ENCODE measurements at regions not wholly inside any gene's neighbourhood (a gene's known extent, or its start where the extent isn't known, plus 50 kb on each side); places are given as distances from the start of the nearest gene placed in this dataset.
"Not testable (repeated sequence)": the region's sequence is repeated elsewhere in the genome, so short reads cannot be mapped to it uniquely, and the experiment has no call there.

- DNase-seq (ENCODE audit: low spot score): no peak
These were observed 97.6 kb downstream of the ANAPC4 start for GRCh38 chr4:25474690-25475089.

GRCh38 chr4:25477221-25477620 is 100.2 kb downstream of the ANAPC4 start:
- no peak for DNase-seq (ENCODE audit: low spot score)

- DNase-seq (ENCODE audit: low spot score): no peak
These were observed 104.6 kb downstream of the ANAPC4 start for GRCh38 chr4:25481648-25482047.

GRCh38 chr4:25484243-25484721 is 107.2 kb downstream of the ANAPC4 start:
- no peak for DNase-seq (ENCODE audit: low spot score)

- DNase-seq (ENCODE audit: low spot score): no peak
These were observed 108.0 kb downstream of the ANAPC4 start for GRCh38 chr4:25485104-25485503.

GRCh38 chr4:25486171-25486570 is 109.1 kb downstream of the ANAPC4 start:
- DNase-seq (ENCODE audit: low spot score): no peak

GRCh38 chr4:25487155-25487554 is 110.1 kb downstream of the ANAPC4 start:
- DNase-seq (ENCODE audit: low spot score): no peak

GRCh38 chr4:25489253-25489797 is 112.3 kb downstream of the ANAPC4 start:
- no peak for DNase-seq (ENCODE audit: low spot score)

GRCh38 chr4:25493466-25493865 is 116.4 kb downstream of the ANAPC4 start:
- no peak for DNase-seq (ENCODE audit: low spot score)

- no peak for DNase-seq (ENCODE audit: low spot score)
These were observed 117.1 kb downstream of the ANAPC4 start for GRCh38 chr4:25494166-25494565.

- no peak for DNase-seq (ENCODE audit: low spot score)
These were observed 123.7 kb downstream of the ANAPC4 start for GRCh38 chr4:25500626-25501316.

- DNase-seq (ENCODE audit: low spot score): no peak
These were observed 125.1 kb downstream of the ANAPC4 start for GRCh38 chr4:25502115-25502514.

GRCh38 chr4:25503779-25504178 is 126.7 kb downstream of the ANAPC4 start:
- no peak for DNase-seq (ENCODE audit: low spot score)

GRCh38 chr4:25504932-25505636 is 128.0 kb downstream of the ANAPC4 start:
- DNase-seq (ENCODE audit: low spot score): no peak

- DNase-seq (ENCODE audit: low spot score): no peak
These were observed 128.6 kb downstream of the ANAPC4 start for GRCh38 chr4:25505637-25505991.

- no peak for DNase-seq (ENCODE audit: low spot score)
These were observed 129.0 kb downstream of the ANAPC4 start for GRCh38 chr4:25506032-25506571.

GRCh38 chr4:25509646-25510045 is 132.6 kb downstream of the ANAPC4 start:
- no peak for DNase-seq (ENCODE audit: low spot score)

- DNase-seq (ENCODE audit: low spot score): not testable (repeated sequence)
These were observed 134.8 kb downstream of the ANAPC4 start for GRCh38 chr4:25511823-25512222.

GRCh38 chr4:25513814-25514213 is 136.8 kb downstream of the ANAPC4 start:
- no peak for DNase-seq (ENCODE audit: low spot score)

- DNase-seq (ENCODE audit: low spot score): no peak
These were observed 132.2 kb upstream of the SLC34A2 start for GRCh38 chr4:25523405-25523804.

GRCh38 chr4:25524663-25525062 is 131.0 kb upstream of the SLC34A2 start:
- no peak for DNase-seq (ENCODE audit: low spot score)

GRCh38 chr4:25525896-25526295 is 129.8 kb upstream of the SLC34A2 start:
- no peak for DNase-seq (ENCODE audit: low spot score)

GRCh38 chr4:25527034-25527433 is 128.6 kb upstream of the SLC34A2 start:
- DNase-seq (ENCODE audit: low spot score): no peak

All from AG20443 (cell line).